ENCODE measurements at regions not wholly inside any gene's neighbourhood (a gene's known extent, or its start where the extent isn't known, plus 50 kb on each side); places are given as distances from the start of the nearest gene placed in this dataset.
"Not testable (repeated sequence)": the region's sequence is repeated elsewhere in the genome, so short reads cannot be mapped to it uniquely, and the experiment has no call there.

DNA sequence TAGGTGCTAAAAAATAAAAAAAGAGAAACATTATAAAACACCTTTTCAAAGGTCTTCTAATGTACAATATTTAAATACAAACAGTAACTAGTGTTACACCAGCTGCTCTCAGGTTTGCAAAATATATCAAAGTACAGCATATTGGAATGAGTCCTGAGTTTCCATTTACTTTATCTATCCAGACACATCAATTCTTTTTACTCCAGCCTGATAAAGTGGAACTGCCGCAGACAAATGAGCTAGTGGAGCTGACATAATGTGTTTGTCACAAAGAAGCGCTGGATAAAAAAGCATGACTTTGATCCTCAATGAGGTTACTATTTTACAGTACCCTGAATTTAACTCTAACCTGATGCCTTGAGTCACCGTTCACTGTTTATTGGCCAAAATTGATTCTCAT is 1243.1 kb downstream of the GATA3 start:
- no peak for DNase-seq (ENCODE audit: low spot score)

- no peak for DNase-seq (ENCODE audit: low spot score)
These were observed 1245.5 kb downstream of the GATA3 start for GRCh38 chr10:9299966-9300365.

DNA sequence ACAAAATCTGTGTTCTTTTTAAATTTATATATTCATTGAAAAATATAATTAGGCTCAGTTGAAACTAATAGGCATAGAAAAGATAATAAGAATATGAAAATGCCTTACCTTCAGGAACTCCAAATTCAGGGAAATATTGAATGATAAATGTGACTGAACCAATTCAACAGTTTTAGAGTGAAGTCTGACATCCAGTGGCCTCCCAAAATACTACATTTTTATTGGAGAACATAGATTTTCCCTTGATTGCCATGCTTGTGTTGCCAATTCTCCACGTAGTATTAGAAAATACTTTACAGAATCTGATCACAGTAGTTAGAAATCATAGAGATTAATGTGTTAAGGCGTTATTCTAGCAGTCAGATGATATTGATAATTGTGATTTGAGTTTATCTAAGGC is 1246.7 kb downstream of the GATA3 start:
- no peak for DNase-seq (ENCODE audit: low spot score)

GRCh38 chr10:9301554-9301953 is 1247.1 kb downstream of the GATA3 start:
- no peak for DNase-seq (ENCODE audit: low spot score)

DNA sequence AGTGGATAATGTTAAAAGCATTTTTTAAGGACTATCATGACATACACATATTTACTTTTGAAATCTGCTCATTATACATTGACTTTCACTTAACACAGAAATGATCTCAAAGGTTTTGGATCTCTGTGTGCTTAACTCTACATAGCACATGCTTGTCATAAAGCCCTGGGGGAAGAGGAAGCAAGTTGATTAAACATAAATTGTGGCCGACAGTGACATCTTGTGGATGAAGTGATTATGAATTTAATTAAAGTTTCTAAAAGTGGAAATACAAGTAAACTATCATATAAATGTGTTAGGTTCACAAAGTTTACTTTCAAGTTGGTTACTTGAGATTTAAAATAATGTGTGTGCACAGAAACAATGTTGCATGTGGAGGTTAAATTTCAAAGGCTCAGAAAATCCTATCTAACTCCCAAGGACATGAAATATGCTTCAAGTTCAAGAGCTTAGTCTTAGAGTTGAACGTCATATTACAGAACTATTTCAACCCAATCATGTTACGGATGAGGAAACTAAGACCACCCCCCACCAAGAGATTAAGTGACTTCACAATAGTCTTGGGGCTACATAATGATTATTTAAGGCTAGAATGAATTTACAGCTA is 1247.8 kb downstream of the GATA3 start:
- DNase-seq (ENCODE audit: low spot score) = peak; percentile 27

GRCh38 chr10:9305018-9305655 is 1250.6 kb downstream of the GATA3 start:
- DNase-seq (ENCODE audit: low spot score) = no peak

DNA sequence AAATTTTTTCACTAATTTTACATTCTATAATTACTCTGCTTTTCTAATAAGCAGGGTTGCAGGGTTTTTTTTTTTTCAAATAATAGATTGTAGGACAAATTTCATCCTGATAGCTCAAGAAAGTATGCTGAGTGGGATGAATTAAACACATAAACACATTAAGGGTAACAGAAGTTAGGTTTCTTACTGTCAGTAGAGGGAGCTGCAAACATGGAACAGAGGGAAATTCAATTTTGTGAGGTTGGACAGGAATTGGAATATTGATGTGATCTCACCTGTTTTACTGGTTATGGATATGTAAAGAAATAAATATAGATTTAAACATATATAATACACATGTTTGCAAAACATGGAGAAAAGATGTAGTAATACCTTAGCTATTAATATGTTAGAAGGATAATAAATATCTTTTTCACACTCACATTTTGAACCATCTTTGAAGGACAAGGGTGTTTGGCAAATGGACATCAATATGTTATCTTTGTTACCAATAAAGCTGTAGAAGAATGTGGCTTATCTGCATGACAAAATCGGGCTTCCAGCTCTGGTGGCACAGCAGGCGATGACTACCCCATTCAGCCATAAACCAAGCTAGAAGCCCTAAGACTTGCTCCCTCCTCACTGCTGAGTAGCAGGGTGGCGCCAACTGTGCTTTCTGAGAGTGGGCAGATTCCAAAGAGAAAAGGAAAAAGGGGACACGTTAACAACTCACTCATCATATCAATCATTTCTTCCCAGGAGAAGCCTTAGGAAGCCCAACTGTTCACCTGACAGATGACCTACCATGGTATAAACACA is 1257.4 kb downstream of the GATA3 start:
- DNase-seq (ENCODE audit: low spot score) = no peak

DNA sequence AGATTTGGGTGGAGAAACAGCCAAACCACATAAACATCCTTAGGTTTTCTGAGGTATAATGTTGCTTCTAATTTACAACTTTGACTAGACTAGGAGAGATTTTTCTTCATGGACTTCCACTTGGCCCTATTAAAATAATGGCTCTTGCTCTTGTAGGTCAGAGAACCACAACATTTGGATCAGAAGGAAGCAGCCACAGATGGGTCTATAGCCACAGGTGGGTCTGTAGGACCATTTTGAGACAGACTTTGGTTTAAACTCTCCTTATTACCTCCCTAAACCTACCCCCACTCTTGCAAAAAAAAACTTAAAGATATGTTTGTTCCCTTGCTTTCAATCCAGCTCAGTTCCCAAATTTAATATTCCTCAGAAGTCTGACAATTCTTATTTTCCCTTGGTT is 1260.8 kb downstream of the GATA3 start:
- no peak for DNase-seq (ENCODE audit: low spot score)

DNA sequence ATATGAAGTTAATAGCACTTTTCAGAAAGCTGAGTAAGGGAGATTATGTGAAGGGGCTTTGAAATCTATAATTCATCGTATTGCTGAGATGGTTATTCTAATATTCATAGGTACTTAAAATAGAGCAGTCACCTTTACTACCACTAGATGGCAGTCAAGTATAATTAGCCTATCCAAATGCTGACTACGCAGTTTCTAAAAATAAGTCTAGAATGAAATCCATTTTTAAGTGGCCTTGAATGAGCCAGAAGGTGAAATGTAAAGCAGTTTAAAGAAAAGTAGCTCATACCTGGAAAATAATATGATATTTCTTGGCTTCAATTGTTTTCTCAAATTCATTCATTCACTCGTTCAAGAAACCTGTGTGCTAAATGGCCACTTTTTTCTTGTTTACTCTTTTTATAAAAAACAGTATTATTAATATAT is 1277.1 kb downstream of the GATA3 start:
- peak; percentile 28 for DNase-seq (ENCODE audit: low spot score)

DNA sequence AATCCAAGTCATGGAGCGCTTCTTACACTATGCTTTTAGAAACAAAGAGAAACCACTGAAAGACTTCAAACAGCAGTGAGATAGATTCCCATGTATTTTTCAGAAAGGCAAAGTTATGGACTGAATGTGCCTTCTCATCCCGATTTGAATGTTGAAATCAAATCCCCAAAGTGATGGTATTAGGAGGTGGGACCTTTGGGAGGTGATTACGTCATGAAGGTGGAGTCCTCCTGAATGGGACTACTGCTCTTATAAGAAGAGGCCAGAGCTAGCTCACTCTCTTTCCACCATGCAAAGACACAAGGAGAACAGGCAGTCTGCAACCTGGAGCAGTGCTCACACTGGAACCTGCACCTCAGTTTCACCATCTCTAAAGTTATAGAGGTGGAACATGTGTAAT is 1279.8 kb downstream of the GATA3 start:
- DNase-seq (ENCODE audit: low spot score) = no peak

DNA sequence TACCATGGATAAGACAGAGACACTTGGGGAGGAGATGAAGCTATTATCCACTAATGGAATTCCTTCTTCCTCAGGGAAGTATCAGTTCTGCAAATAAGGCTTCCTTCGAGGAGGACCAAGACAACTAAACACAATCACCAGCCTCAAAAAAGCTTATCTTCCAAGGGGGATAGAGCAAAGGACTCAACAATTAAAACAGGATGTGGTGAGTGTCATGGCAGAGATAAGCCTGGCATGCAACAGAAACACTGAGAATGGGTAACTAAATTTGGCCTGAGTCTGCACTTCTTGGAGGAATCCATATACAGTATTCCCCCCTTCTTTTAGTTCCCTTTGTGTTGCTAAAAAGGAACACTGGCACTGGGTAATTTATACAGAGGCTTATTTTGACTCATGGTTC is 1285.2 kb downstream of the GATA3 start:
- DNase-seq (ENCODE audit: low spot score) = no peak

GRCh38 chr10:9342885-9343570 is 1288.5 kb downstream of the GATA3 start:
- peak; percentile 26 for DNase-seq (ENCODE audit: low spot score)

GRCh38 chr10:9347933-9348332 is 1293.4 kb downstream of the GATA3 start:
- not testable (repeated sequence) for DNase-seq (ENCODE audit: low spot score)

DNA sequence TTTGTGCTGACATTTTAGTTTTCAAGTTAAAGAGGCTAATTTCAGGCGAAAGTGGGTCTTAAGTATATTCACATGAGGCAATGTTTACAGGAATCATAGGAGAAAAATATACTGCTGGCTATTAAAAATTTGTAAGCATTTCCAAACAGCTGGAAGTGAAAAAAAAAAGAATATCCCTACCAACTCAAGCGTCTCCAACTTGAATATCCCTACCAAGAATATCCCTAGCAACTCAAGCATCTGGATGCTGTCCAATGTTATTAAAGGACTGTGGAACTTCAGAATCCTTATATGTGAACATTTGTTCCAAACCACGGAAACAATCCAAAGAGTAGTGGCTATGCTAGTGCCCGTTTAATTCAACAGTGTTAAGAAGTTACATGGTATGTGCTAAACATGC is 1303.0 kb downstream of the GATA3 start:
- no peak for DNase-seq (ENCODE audit: low spot score)

GRCh38 chr10:9362721-9363120 is 1308.2 kb downstream of the GATA3 start:
- no peak for DNase-seq (ENCODE audit: low spot score)

DNA sequence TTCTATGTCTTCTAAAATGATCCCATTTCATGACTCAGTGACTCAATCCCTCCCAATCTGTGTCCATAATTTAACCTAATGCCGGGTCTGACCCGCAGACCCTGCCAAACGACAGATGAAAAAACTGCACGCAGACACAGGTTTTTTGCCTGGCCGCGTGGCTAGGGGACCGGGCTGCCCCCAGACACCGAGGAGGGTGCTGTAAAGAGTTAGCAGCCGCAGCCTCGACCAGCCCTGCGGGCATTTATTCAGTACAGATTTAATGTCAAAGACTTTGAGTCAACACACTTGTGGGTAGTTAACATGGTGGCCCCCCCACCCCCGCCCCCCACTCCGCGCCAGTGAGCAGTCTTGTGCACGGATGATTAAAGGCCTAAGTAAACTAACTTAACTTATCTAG is 1324.7 kb downstream of the GATA3 start:
- DNase-seq (ENCODE audit: low spot score) = no peak

GRCh38 chr10:9381733-9382532 is 1327.4 kb downstream of the GATA3 start:
- DNase-seq (ENCODE audit: low spot score) = no peak

DNA sequence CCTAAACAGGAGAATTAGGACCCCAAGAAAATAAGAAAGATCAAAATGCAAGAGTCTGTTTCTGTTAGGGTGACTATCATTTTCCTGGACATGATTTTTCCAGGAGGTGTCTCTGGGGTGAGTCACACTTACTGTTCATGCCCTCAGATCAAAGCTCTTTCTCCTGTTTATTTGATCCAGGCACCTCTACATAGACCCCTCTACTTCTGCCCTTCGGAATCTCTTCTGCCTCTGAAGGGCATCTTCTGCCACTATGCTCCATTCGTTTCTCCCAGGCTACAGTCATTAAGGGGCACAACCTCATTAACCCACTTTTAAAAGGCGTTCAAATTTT is 1328.0 kb downstream of the GATA3 start:
- DNase-seq (ENCODE audit: low spot score) = no peak

GRCh38 chr10:9390516-9390915 is 1336.0 kb downstream of the GATA3 start:
- no peak for DNase-seq (ENCODE audit: low spot score)

DNA sequence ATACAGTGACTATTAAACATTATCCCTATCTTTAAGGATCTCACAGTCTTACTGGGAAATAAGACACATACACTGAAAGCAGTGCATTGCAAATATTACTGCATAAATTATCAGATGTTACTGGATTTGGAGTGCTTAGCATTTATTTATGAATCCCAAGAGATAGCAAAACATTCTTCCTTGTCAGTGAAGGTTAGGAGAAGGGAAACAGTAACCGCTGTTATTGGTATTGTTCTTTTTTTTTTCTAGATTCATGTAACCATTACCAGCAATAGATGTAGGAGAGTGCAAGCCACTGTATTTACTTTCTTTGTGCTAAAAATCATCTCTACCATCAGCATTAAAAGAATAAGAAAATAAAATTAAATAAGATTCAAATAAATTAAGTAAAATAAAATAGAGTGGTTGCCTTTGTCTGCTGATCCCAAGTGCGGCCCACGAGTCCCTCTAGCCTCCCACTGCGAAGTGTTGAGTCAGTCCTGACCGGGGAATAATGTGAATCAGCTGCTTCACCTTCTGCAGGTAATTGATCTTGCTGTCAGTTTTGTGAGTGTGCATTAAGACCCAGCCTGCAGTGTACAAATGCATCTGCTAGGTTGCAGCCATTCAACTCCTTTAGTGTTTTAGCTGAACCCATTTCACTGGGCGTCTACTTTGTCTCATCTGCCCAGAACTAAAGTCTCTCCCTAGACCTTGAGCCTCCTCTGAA is 1344.9 kb downstream of the GATA3 start:
- no peak for DNase-seq (ENCODE audit: low spot score)

DNA sequence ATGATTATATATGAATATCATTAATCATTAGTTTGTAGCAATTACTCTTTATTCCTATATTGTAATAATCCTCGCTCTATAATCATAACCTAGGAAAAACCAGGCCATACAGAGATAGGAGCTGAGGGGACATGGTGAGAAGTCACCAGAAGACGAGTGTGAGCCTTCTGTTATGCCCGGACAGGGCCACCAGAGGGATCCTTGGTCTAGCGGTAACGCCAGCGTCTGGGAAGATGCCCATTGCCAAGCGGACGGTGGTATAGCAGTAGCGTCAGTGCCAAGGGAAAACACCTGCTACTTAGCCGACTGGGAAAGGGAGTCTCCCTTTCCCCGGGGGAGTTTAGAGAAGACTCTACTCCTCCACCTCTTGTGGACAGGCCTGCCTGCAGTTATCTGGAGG is 1347.6 kb downstream of the GATA3 start:
- not testable (repeated sequence) for DNase-seq (ENCODE audit: low spot score)

Measured in HuH-7 (cell line).